Hepatocyte (in vitro differentiated cells): ENCODE measurements at regions not wholly inside any gene's neighbourhood (a gene's known extent, or its start where the extent isn't known, plus 50 kb on each side); places are given as distances from the start of the nearest gene placed in this dataset.

ENCODE experiments used
- DNase-seq: peaks from one replicate; pipeline ENCODE4 v3.0.0-alpha.2; 2016; ENCODE audit warnings: low spot score
- H2AFZ ChIP-seq: fragments of 200-600 bp; sonication (generic); 2 replicates; pipeline ENCODE4 v1.6.0; 2016; ENCODE audit warnings: antibody characterized with exemption, mild to moderate bottlenecking
- H3K27ac ChIP-seq: fragments of 200-600 bp; sonication (generic); 2 replicates; pipeline ENCODE4 v1.5.1; 2016; ENCODE audit warnings: mild to moderate bottlenecking
- H3K27me3 ChIP-seq: fragments of 200-600 bp; sonication (generic); 2 replicates; pipeline ENCODE4 v1.6.1; 2016
- H3K36me3 ChIP-seq: fragments of 200-600 bp; sonication (generic); replicated peaks from 2 replicates; pipeline ENCODE4 v1.5.1; 2016; ENCODE audit warnings: low read depth; ENCODE audit not compliant: insufficient read depth
- H3K4me1 ChIP-seq: fragments of 200-600 bp; sonication (generic); 2 replicates; pipeline ENCODE4 v1.5.1; 2016; ENCODE audit warnings: mild to moderate bottlenecking, moderate library complexity; ENCODE audit not compliant: insufficient read depth
- H3K4me2 ChIP-seq: fragments of 200-600 bp; sonication (generic); 2 replicates; pipeline ENCODE4 v1.6.0; 2016
- H3K4me3 ChIP-seq: fragments of 200-600 bp; sonication (generic); 2 replicates; pipeline ENCODE4 v1.5.1; 2016; ENCODE audit warnings: mild to moderate bottlenecking
- H3K79me2 ChIP-seq: fragments of 200-600 bp; sonication (generic); 2 replicates; pipeline ENCODE4 v1.6.0; 2017; ENCODE audit warnings: mild to moderate bottlenecking
- H3K9me2 ChIP-seq: fragments of 200-600 bp; sonication (generic); replicated peaks from 2 replicates; pipeline ENCODE4 v1.6.0; 2017; ENCODE audit warnings: mild to moderate bottlenecking; ENCODE audit not compliant: insufficient read depth
- H3K9me3 ChIP-seq: fragments of 200-600 bp; sonication (generic); 2 replicates; pipeline ENCODE4 v1.5.1; 2016; ENCODE audit warnings: low read depth, mild to moderate bottlenecking
- H4K20me1 ChIP-seq: fragments of 200-600 bp; sonication (generic); 2 replicates; pipeline ENCODE4 v1.6.0; 2016; ENCODE audit warnings: mild to moderate bottlenecking; ENCODE audit not compliant: insufficient read depth, poor library complexity, severe bottlenecking
- EZH2 ChIP-seq: fragments of 200-600 bp; sonication (generic); IDR thresholded peaks from 2 replicates; pipeline ENCODE4 v1.6.1; 2016; ENCODE audit warnings: antibody characterized with exemption, mild to moderate bottlenecking, borderline replicate concordance
- EZH2phosphoT487 ChIP-seq: fragments of 200-600 bp; sonication (generic); IDR thresholded peaks from one replicate; pipeline ENCODE4 v1.6.1; 2018; ENCODE audit warnings: antibody characterized with exemption, mild to moderate bottlenecking, low read depth, moderate library complexity; ENCODE audit not compliant: unreplicated experiment, severe bottlenecking
- WGBS: methylation state at CpG from one replicate; pipeline ENCODE4 v1.1.6; 2016; ENCODE audit warnings: low lambda C conversion rate; ENCODE audit errors: missing lambda C conversion rate; 5-methylcytosine and 5-hydroxymethylcytosine counted together
- TF ChIP-seq, protein P1 (sequence below): fragments of 200-600 bp; sonication (generic); IDR thresholded peaks from 2 replicates; pipeline ENCODE4 v1.5.1; 2016; ENCODE audit warnings: antibody characterized with exemption, mild to moderate bottlenecking; ENCODE audit not compliant: poor library complexity

DNA sequence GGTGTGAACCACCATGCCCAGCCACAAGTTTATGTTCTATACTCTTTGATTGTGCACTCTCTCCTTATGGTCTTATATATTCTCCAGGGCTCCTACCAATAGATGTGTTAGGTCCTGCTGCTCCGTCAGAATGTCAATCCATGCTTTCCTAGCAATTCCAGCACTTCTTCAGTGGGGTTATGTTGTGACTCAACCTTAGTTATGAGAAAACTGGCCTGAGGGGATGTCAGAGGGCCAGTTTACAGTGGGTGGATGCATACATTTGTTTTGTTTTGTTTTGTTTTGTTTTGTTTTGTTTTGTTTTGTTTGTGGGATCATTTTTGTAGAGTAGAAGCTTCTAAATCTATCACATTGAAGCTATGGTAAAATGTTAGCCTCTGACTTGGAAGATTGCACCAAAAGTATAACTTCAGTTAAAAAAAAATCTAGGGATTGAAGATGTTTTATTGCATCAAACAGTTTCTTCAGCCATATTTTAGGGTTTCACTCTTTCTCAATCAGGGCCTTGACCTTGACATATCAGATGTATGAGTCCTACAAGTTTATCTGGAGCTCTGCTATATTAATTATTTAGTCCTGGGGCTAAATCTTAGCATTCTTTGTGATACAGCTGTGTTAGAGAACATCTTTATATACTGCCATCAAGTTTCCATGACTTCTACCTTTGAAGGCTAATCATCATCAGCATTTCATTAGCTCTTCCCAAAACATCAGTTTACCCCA, 191.6 kb upstream of the CNTN5 start:
- no peak overlapping the region for H3K4me2 ChIP-seq
- H3K4me1 ChIP-seq = no peaks in the 10 kb centered on the region
- H3K36me3 ChIP-seq = no peaks in the 10 kb centered on the region
- TF ChIP-seq, protein P1, sequence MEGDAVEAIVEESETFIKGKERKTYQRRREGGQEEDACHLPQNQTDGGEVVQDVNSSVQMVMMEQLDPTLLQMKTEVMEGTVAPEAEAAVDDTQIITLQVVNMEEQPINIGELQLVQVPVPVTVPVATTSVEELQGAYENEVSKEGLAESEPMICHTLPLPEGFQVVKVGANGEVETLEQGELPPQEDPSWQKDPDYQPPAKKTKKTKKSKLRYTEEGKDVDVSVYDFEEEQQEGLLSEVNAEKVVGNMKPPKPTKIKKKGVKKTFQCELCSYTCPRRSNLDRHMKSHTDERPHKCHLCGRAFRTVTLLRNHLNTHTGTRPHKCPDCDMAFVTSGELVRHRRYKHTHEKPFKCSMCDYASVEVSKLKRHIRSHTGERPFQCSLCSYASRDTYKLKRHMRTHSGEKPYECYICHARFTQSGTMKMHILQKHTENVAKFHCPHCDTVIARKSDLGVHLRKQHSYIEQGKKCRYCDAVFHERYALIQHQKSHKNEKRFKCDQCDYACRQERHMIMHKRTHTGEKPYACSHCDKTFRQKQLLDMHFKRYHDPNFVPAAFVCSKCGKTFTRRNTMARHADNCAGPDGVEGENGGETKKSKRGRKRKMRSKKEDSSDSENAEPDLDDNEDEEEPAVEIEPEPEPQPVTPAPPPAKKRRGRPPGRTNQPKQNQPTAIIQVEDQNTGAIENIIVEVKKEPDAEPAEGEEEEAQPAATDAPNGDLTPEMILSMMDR = no peak
- TF ChIP-seq EZH2phosphoT487 = no peak
- no peak for TF ChIP-seq EZH2
- H3K9me3 ChIP-seq = no peaks in the 10 kb centered on the region
- no peaks in the 10 kb centered on the region for H3K9me2 ChIP-seq
- no peaks in the 10 kb centered on the region for H4K20me1 ChIP-seq
- H3K27ac ChIP-seq = no peak overlapping the region
- H3K79me2 ChIP-seq = no peaks in the 10 kb centered on the region
- WGBS = 96% methylated on average over 1 of the region's 1 CpG
- H3K4me3 ChIP-seq = no peak overlapping the region
- H3K27me3 ChIP-seq = no peaks in the 10 kb centered on the region
- no peak for DNase-seq
- no peak overlapping the region for H2AFZ ChIP-seq

DNA sequence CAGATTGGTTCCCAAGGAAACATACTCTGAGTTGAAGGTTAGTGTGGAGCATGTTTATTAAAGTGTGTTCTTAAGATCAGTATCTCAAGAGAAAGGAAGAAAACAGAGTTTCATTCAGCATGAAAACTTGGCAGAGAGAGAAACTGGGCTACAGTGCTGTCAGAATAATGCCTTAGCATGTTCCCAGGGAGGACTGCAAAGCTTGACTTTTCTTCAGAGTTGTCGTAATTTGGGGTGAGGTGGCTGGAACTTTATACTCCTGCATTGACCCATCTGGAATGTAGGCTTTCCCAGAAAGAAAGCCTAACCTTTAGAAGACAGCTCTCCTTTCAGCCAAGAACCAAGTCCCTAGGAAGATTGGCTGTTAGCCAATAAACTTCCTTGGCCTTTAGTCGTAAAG, 190.8 kb upstream of the CNTN5 start:
- no peaks in the 10 kb centered on the region for H3K27me3 ChIP-seq
- H3K4me1 ChIP-seq = no peaks in the 10 kb centered on the region
- 81% methylated on average over 2 of the region's 2 CpGs for WGBS

DNA sequence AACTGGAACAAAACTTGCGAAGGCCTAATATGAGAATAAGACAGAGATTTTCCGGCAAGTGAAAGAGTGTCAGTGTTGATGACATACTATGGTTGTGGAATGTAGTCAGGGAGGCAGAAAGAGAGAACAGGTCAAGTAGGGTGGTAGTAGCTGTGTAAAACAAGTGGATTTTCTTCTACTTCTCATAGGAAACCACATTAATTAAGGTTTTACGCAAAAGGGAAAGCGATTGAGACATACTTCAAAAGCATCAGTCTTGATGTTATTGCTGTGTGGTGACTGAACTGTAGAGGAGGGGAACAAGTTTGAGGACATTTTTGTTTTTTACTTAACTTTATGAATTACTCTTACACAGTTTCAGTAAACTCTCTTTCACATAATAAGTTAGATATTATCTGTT, 186.0 kb upstream of the CNTN5 start:
- Histone ChIP-seq H3K36me3 (no peaks in the 10 kb centered on the region), H4K20me1 (no peaks in the 10 kb centered on the region), H2AFZ (no peak overlapping the region), H3K27ac (no peak overlapping the region), H3K9me3 (no peaks in the 10 kb centered on the region), H3K9me2 (no peaks in the 10 kb centered on the region), H3K4me3 (no peak overlapping the region), H3K4me1 (no peaks in the 10 kb centered on the region), H3K79me2 (no peaks in the 10 kb centered on the region), H3K4me2 (no peak overlapping the region), H3K27me3 (no peaks in the 10 kb centered on the region)
- WGBS = 83% methylated on average over 4 of the region's 4 CpGs
- no peak for DNase-seq
- TF ChIP-seq EZH2phosphoT487 = no peak
- TF ChIP-seq EZH2 = no peak
- TF ChIP-seq, protein P1 = no peak

More for the DNA sequence above, 190.8 kb upstream of the CNTN5 start:
- no peak overlapping the region for H3K4me3 ChIP-seq
- H3K9me3 ChIP-seq = no peaks in the 10 kb centered on the region
- H2AFZ ChIP-seq = no peak overlapping the region
- no peaks in the 10 kb centered on the region for H4K20me1 ChIP-seq
- H3K36me3 ChIP-seq = no peaks in the 10 kb centered on the region
- no peak overlapping the region for H3K27ac ChIP-seq
- DNase-seq = no peak
- no peak overlapping the region for H3K4me2 ChIP-seq
- H3K9me2 ChIP-seq = no peaks in the 10 kb centered on the region
- H3K79me2 ChIP-seq = no peaks in the 10 kb centered on the region
- TF ChIP-seq EZH2 (no peak), EZH2phosphoT487 (no peak)
- TF ChIP-seq, protein P1 = no peak

DNA sequence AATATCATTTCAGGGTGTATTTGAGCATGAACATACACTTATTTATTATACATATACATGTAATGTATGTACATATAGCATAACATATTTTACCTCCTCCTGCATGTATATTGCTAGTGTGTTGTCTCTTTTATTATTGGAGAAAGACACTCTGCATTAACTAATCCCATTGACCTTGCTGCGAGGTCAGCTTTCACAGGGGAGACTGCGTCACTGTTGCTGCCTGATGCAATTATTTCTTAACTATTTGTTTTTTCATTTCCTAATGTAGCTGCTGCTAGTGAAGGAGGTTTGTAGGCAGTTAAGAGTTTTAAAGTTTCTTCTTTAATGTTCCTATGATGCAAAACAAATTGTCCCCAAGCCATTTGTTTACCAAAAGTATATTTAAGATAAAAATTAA, 185.4 kb upstream of the CNTN5 start:
- H3K9me2 ChIP-seq = no peaks in the 10 kb centered on the region
- no peaks in the 10 kb centered on the region for H3K4me1 ChIP-seq
- H3K27me3 ChIP-seq = no peaks in the 10 kb centered on the region
- DNase-seq = no peak
- TF ChIP-seq EZH2phosphoT487 (no peak), EZH2 (no peak)
- TF ChIP-seq, protein P1 = no peak
- no peaks in the 10 kb centered on the region for H3K36me3 ChIP-seq
- no peak overlapping the region for H3K4me2 ChIP-seq
- H2AFZ ChIP-seq = no peak overlapping the region
- no peak overlapping the region for H3K4me3 ChIP-seq
- H3K9me3 ChIP-seq = no peaks in the 10 kb centered on the region
- no peaks in the 10 kb centered on the region for H3K79me2 ChIP-seq
- WGBS = 42% methylated on average over 2 of the region's 2 CpGs
- H3K27ac ChIP-seq = no peak overlapping the region
- H4K20me1 ChIP-seq = no peaks in the 10 kb centered on the region
